Ascending aorta (tissue), 2 donors: ENCODE measurements at regions not wholly inside any gene's neighbourhood (a gene's known extent, or its start where the extent isn't known, plus 50 kb on each side); places are given as distances from the start of the nearest gene placed in this dataset.
A peak's percentile ranks its signal among the peaks of the same experiment; 100 is the strongest.
"Not testable (repeated sequence)": the region's sequence is repeated elsewhere in the genome, so short reads cannot be mapped to it uniquely, and the experiment has no call there.

Source experiments
- DNase-seq, 2 donors: peaks; one replicate each; pipeline ENCODE4 v3.0.0-alpha.2; 2019; ENCODE audit warnings: low spot score in 2 of 2
- H3K27ac ChIP-seq, 2 donors: fragments of 200-600 bp; sonication (generic); one replicate each; pipeline ENCODE4 v1.5.1; 2016 to 2017; ENCODE audit warnings: mild to moderate bottlenecking in 1 of 2
- H3K27me3 ChIP-seq: fragments of 200-600 bp; sonication (generic); one replicate; pipeline ENCODE4 v1.5.1; 2017
- H3K36me3 ChIP-seq, 2 donors: fragments of 200-600 bp; sonication (generic); one replicate each; pipeline ENCODE4 v1.5.1; 2016
- H3K4me1 ChIP-seq, 2 donors: fragments of 200-600 bp; sonication (generic); one replicate each; pipeline ENCODE4 v1.5.1; 2016 to 2017; ENCODE audit warnings: mild to moderate bottlenecking in 1 of 2
- H3K4me3 ChIP-seq, 2 donors: fragments of 200-600 bp; sonication (generic); one replicate each; pipeline ENCODE4 v1.5.1; 2016 to 2017; ENCODE audit warnings: mild to moderate bottlenecking in 1 of 2
- H3K9me3 ChIP-seq, 2 donors: fragments of 200-600 bp; sonication (generic); one replicate each; pipeline ENCODE4 v1.5.1; 2016
- CTCF ChIP-seq, 3 experiments: fragments of 200-600 bp in 2 of 3; fragments of 450-650 bp in 1 of 3; sonication (generic) in 2 of 3; IDR thresholded peaks; one replicate each; pipeline ENCODE4 v1.5.1; 2016 to 2019; ENCODE audit warnings: antibody characterized with exemption in 3 of 3, mild to moderate bottlenecking in 1 of 3, moderate library complexity in 1 of 3
- intact Hi-C: fragments of 100-400 bp; cut with DNase I; formaldehyde crosslinking; loops from one replicate; pipeline ENCODE4 v1.15.1; 2023

- Histone ChIP-seq H3K4me3 (peak overlapping the region in 1 of 2 donors; percentile 25), H3K4me1 (peaks cover 0 to 6% of the 10 kb centered on the region in 2 donors), H3K9me3 (no peaks in the 10 kb centered on the region), H3K27me3 (no peaks in the 10 kb centered on the region), H3K36me3 (no peaks in the 10 kb centered on the region), H3K27ac (no peak overlapping the region)
- peak; percentile 92 to 99 (median 94) for TF ChIP-seq CTCF (IDR thresholded peaks at IDR 0.05)
- intact Hi-C loops: loop anchor here (1.0 kb wide), 3 partner anchors 41 to 164 kb away; no protein-coding TSS in a partner anchor
- peak; percentile 74 to 97 for DNase-seq
Measured at GRCh38 chr17:77331301-77331864, 190.6 kb downstream of the SEC14L1 start.

GRCh38 chr17:77332034-77332971 lies 191.5 kb downstream of the SEC14L1 start:
- peak in 1 of 2 donors; percentile 61 for DNase-seq
- H3K27ac ChIP-seq: no peak overlapping the region

GRCh38 chr17:77332981-77333685 lies 192.4 kb downstream of the SEC14L1 start:
- intact Hi-C loops: no loop called here
- H3K27ac ChIP-seq: no peak overlapping the region

More at GRCh38 chr17:77332034-77332971, 191.5 kb downstream of the SEC14L1 start:
- no peak for TF ChIP-seq CTCF (IDR thresholded peaks at IDR 0.05)
- Histone ChIP-seq H3K27me3 (no peaks in the 10 kb centered on the region), H3K4me1 (peaks cover 0 to 6% of the 10 kb centered on the region in 2 donors), H3K36me3 (no peaks in the 10 kb centered on the region), H3K4me3 (peak overlapping the region in 1 of 2 donors; percentile 25), H3K9me3 (peaks cover 0 to 4% of the 10 kb centered on the region in 2 donors)
- intact Hi-C loops: no loop called here

DNA sequence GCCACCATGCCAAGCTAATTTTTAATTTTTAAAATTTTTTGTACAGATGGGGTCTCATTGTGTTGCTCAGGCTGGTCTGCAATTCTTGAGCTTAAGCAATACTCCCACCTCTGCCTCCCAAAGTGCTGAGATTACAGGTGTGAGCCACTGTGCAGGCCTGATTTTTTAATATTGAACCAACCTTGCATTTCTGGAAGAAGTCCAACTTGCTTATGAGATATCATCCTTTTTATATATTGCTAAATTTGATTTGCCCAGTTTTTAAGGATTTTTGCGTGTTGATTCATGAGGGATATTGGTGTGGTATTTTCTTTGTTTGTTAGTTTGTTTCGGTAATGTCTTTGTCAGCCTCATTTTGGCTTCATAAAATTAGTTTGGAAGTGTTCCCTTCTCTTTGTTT lies 196.4 kb downstream of the SEC14L1 start:
- intact Hi-C loops: no loop called here
- Histone ChIP-seq H3K36me3 (no peaks in the 10 kb centered on the region), H3K27me3 (no peaks in the 10 kb centered on the region), H3K4me1 (peaks cover 0 to 2% of the 10 kb centered on the region in 2 donors), H3K4me3 (no peak overlapping the region), H3K9me3 (peaks cover 0 to 4% of the 10 kb centered on the region in 2 donors), H3K27ac (no peak overlapping the region)
- peak in 1 of 2 donors; percentile 7 for DNase-seq
- TF ChIP-seq CTCF (IDR thresholded peaks at IDR 0.05): no peak

More at GRCh38 chr17:77332981-77333685, 192.4 kb downstream of the SEC14L1 start:
- Histone ChIP-seq H3K4me3 (no peak overlapping the region), H3K27me3 (no peaks in the 10 kb centered on the region), H3K36me3 (no peaks in the 10 kb centered on the region), H3K9me3 (peaks cover 0 to 4% of the 10 kb centered on the region in 2 donors), H3K4me1 (peaks cover 0 to 6% of the 10 kb centered on the region in 2 donors)
- peak in 1 of 2 donors; percentile 33 for DNase-seq
- TF ChIP-seq CTCF (IDR thresholded peaks at IDR 0.05): no peak

- intact Hi-C loops: no loop called here
- Histone ChIP-seq H3K36me3 (no peaks in the 10 kb centered on the region), H3K4me1 (peaks cover 0 to 7% of the 10 kb centered on the region in 2 donors), H3K9me3 (peaks cover 0 to 4% of the 10 kb centered on the region in 2 donors), H3K27ac (no peak overlapping the region), H3K4me3 (no peak overlapping the region), H3K27me3 (no peaks in the 10 kb centered on the region)
- peak in 1 of 2 donors; percentile 19 for DNase-seq
- TF ChIP-seq CTCF (IDR thresholded peaks at IDR 0.05): no peak
Measured at GRCh38 chr17:77341069-77341541, 200.3 kb downstream of the SEC14L1 start.

- H3K4me3 ChIP-seq, H3K9me3 ChIP-seq, H3K27ac ChIP-seq, H3K27me3 ChIP-seq, H3K36me3 ChIP-seq, H3K4me1 ChIP-seq, intact Hi-C loops: not testable (repeated sequence)
- DNase-seq: peak in 1 of 2 donors; percentile 56
Measured at GRCh38 chr17:77342656-77342990, 201.9 kb downstream of the SEC14L1 start.
